ENCODE measurements at regions not wholly inside any gene's neighbourhood (a gene's known extent, or its start where the extent isn't known, plus 50 kb on each side); places are given as distances from the start of the nearest gene placed in this dataset.

- DNase-seq (ENCODE audit: extremely low spot score, unreplicated experiment): no peak
- Mint-ChIP-seq H3K36me3 (no peaks in the 10 kb centered on the region), H3K4me3 (no peak overlapping the region), H3K27ac (no peak overlapping the region), H3K9me3 (no peaks in the 10 kb centered on the region), H3K4me1 (ENCODE audit: unreplicated experiment) (peaks cover 30% of the 10 kb centered on the region), H3K27me3 (peaks cover 8% of the 10 kb centered on the region)
- no peak for TF ChIP-seq CTCF (conservative IDR thresholded peaks at IDR 0.05)
Measured at GRCh38 chr2:176395273-176395854, 126.1 kb downstream of the MTX2 start.

GRCh38 chr2:176398243-176399073, 129.2 kb downstream of the MTX2 start:
- TF ChIP-seq CTCF (conservative IDR thresholded peaks at IDR 0.05): no peak
- no peak overlapping the region for H3K27ac Mint-ChIP-seq

GRCh38 chr2:176399074-176399598, 129.9 kb downstream of the MTX2 start:
- no peak for TF ChIP-seq CTCF (conservative IDR thresholded peaks at IDR 0.05)
- Mint-ChIP-seq H3K9me3 (no peaks in the 10 kb centered on the region), H3K27ac (no peak overlapping the region), H3K27me3 (peaks cover 5% of the 10 kb centered on the region), H3K4me3 (no peak overlapping the region), H3K4me1 (ENCODE audit: unreplicated experiment) (peaks cover 10% of the 10 kb centered on the region), H3K36me3 (no peaks in the 10 kb centered on the region)
- no peak for DNase-seq (ENCODE audit: extremely low spot score, unreplicated experiment)

More at GRCh38 chr2:176398243-176399073, 129.2 kb downstream of the MTX2 start:
- Mint-ChIP-seq H3K27me3 (peaks cover 5% of the 10 kb centered on the region), H3K4me1 (ENCODE audit: unreplicated experiment) (peaks cover 10% of the 10 kb centered on the region), H3K4me3 (no peak overlapping the region), H3K36me3 (no peaks in the 10 kb centered on the region), H3K9me3 (no peaks in the 10 kb centered on the region)
- DNase-seq (ENCODE audit: extremely low spot score, unreplicated experiment): no peak

- DNase-seq (ENCODE audit: extremely low spot score, unreplicated experiment): no peak
- no peaks in the 10 kb centered on the region for H3K9me3 Mint-ChIP-seq
- H3K36me3 Mint-ChIP-seq: no peaks in the 10 kb centered on the region
- peaks cover 11% of the 10 kb centered on the region for H3K27me3 Mint-ChIP-seq
- H3K4me3 Mint-ChIP-seq: no peak overlapping the region
- H3K4me1 Mint-ChIP-seq (ENCODE audit: unreplicated experiment): peaks cover 10% of the 10 kb centered on the region
- no peak for TF ChIP-seq CTCF (conservative IDR thresholded peaks at IDR 0.05)
- no peak overlapping the region for H3K27ac Mint-ChIP-seq
Measured at GRCh38 chr2:176405477-176405876, 136.2 kb downstream of the MTX2 start.

GRCh38 chr2:176407706-176408105, 138.5 kb downstream of the MTX2 start:
- H3K36me3 Mint-ChIP-seq: no peaks in the 10 kb centered on the region
- no peaks in the 10 kb centered on the region for H3K9me3 Mint-ChIP-seq
- peaks cover 10% of the 10 kb centered on the region for H3K4me1 Mint-ChIP-seq (ENCODE audit: unreplicated experiment)
- DNase-seq (ENCODE audit: extremely low spot score, unreplicated experiment): no peak
- no peak for TF ChIP-seq CTCF (conservative IDR thresholded peaks at IDR 0.05)
- no peak overlapping the region for H3K4me3 Mint-ChIP-seq
- H3K27ac Mint-ChIP-seq: no peak overlapping the region
- H3K27me3 Mint-ChIP-seq: peaks cover 11% of the 10 kb centered on the region

Data from type B pancreatic cell (in vitro differentiated cells).